ENCODE measurements at regions not wholly inside any gene's neighbourhood (a gene's known extent, or its start where the extent isn't known, plus 50 kb on each side); places are given as distances from the start of the nearest gene placed in this dataset.

DNA sequence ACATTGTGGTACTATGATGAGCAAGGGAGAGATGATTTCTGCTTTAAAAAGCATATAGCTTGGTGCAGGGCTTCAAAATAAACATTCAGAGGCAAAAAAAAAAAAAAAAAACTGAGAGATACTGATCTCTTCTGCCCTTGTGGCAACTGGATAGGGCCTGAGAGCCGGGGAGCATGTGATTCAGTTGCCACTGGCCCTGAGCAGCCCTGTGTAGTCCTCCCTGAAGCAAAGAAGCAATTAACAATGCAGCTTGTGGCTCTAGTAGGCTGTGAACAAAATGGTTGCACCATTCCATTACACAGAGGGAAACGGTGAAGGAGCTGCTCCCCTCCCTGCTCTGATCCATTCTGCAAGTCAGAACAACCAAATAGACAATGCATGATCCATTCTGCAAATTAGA is 347.5 kb upstream of the DAB2 start:
- TF ChIP-seq CTCF (conservative IDR thresholded peaks at IDR 0.05; ENCODE audit: low read length) (no peak), EZH2phosphoT487 (IDR thresholded peaks at IDR 0.05; ENCODE audit: borderline replicate concordance) (no peak)

All from Loucy (cell line).